ENCODE measurements at regions not wholly inside any gene's neighbourhood (a gene's known extent, or its start where the extent isn't known, plus 50 kb on each side); places are given as distances from the start of the nearest gene placed in this dataset.

- TF ChIP-seq ZNF274 (IDR thresholded peaks at IDR 0.05; ENCODE audit: low read length) (no peak), ZNF274 (tag by site-specific recombination; IDR thresholded peaks at IDR 0.05; ENCODE audit: borderline replicate concordance) (no peak), OVOL3 (tag by site-specific recombination; IDR thresholded peaks at IDR 0.05) (no peak), CTCF (tag by site-specific recombination; IDR thresholded peaks at IDR 0.05) (no peak), ZNF501 (tag by site-specific recombination; IDR thresholded peaks at IDR 0.05) (no peak), REST (tag by site-specific recombination; IDR thresholded peaks at IDR 0.05) (no peak), SETDB1 (IDR thresholded peaks at IDR 0.05; ENCODE audit: insufficient read length, low read length) (no peak), ZNF223 (tag by site-specific recombination; IDR thresholded peaks at IDR 0.05) (no peak)
- TF ChIP-seq, protein P1, sequence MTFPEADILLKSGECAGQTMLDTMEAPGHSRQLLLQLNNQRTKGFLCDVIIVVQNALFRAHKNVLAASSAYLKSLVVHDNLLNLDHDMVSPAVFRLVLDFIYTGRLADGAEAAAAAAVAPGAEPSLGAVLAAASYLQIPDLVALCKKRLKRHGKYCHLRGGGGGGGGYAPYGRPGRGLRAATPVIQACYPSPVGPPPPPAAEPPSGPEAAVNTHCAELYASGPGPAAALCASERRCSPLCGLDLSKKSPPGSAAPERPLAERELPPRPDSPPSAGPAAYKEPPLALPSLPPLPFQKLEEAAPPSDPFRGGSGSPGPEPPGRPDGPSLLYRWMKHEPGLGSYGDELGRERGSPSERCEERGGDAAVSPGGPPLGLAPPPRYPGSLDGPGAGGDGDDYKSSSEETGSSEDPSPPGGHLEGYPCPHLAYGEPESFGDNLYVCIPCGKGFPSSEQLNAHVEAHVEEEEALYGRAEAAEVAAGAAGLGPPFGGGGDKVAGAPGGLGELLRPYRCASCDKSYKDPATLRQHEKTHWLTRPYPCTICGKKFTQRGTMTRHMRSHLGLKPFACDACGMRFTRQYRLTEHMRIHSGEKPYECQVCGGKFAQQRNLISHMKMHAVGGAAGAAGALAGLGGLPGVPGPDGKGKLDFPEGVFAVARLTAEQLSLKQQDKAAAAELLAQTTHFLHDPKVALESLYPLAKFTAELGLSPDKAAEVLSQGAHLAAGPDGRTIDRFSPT (tag by site-specific recombination; IDR thresholded peaks at IDR 0.05): no peak
- TF ChIP-seq, protein P2, sequence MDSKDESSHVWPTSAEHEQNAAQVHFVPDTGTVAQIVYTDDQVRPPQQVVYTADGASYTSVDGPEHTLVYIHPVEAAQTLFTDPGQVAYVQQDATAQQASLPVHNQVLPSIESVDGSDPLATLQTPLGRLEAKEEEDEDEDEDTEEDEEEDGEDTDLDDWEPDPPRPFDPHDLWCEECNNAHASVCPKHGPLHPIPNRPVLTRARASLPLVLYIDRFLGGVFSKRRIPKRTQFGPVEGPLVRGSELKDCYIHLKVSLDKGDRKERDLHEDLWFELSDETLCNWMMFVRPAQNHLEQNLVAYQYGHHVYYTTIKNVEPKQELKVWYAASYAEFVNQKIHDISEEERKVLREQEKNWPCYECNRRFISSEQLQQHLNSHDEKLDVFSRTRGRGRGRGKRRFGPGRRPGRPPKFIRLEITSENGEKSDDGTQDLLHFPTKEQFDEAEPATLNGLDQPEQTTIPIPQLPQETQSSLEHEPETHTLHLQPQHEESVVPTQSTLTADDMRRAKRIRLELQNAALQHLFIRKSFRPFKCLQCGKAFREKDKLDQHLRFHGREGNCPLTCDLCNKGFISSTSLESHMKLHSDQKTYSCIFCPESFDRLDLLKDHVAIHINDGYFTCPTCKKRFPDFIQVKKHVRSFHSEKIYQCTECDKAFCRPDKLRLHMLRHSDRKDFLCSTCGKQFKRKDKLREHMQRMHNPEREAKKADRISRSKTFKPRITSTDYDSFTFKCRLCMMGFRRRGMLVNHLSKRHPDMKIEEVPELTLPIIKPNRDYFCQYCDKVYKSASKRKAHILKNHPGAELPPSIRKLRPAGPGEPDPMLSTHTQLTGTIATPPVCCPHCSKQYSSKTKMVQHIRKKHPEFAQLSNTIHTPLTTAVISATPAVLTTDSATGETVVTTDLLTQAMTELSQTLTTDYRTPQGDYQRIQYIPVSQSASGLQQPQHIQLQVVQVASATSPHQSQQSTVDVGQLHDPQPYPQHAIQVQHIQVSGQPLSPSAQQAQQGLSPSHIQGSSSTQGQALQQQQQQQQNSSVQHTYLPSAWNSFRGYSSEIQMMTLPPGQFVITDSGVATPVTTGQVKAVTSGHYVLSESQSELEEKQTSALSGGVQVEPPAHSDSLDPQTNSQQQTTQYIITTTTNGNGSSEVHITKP (tag by site-specific recombination; IDR thresholded peaks at IDR 0.05): no peak
Observed at GRCh38 chr1:214136324-214136919, 144.5 kb upstream of the SMYD2 start.

Measured in HEK293 (cell line).